ENCODE measurements at regions not wholly inside any gene's neighbourhood (a gene's known extent, or its start where the extent isn't known, plus 50 kb on each side); places are given as distances from the start of the nearest gene placed in this dataset.
A peak's percentile ranks its signal among the peaks of the same experiment; 100 is the strongest.

- CTCF ChIA-PET, result interaction anchor here (1.1 kb wide), 1 partner anchor 383 kb away, joined by 4 read pairs; no protein-coding TSS in a partner anchor
- no peak for ATAC-seq
Observed at GRCh38 chr16:50422926-50423325, 54.1 kb upstream of the BRD7 start.

GRCh38 chr16:50419116-50419515 is 50.3 kb upstream of the BRD7 start:
- H3K27me3 Mint-ChIP-seq (ENCODE audit: low read depth), result peaks cover 14% of the 10 kb centered on the region
- peaks cover 39% of the 10 kb centered on the region for H3K36me3 Mint-ChIP-seq
- no peak overlapping the region for H3K27ac Mint-ChIP-seq
- ATAC-seq, result no peak
- H3K9me3 Mint-ChIP-seq, result peaks cover 68% of the 10 kb centered on the region
- TF ChIP-seq JAZF1 (CRISPR knock-in tag; IDR thresholded peaks at IDR 0.05) (no peak), NR3C1 (CRISPR knock-in tag; conservative IDR thresholded peaks at IDR 0.05; ENCODE audit: low read depth) (no peak), ZNF416 (CRISPR knock-in tag; IDR thresholded peaks at IDR 0.05) (no peak), ZNF317 (CRISPR knock-in tag; IDR thresholded peaks at IDR 0.05; ENCODE audit: borderline replicate concordance, low read depth) (peak; percentile 90)
- no peak for DNase-seq (ENCODE audit: low spot score)
- H3K4me3 Mint-ChIP-seq, result no peak overlapping the region
- CTCF ChIA-PET, result no interaction called here
- H3K4me1 Mint-ChIP-seq, result no peaks in the 10 kb centered on the region
- POLR2A ChIA-PET, result no interaction called here

More at GRCh38 chr16:50422926-50423325, 54.1 kb upstream of the BRD7 start:
- Mint-ChIP-seq H3K9me3 (peaks cover 48% of the 10 kb centered on the region), H3K4me3 (no peak overlapping the region), H3K27ac (no peak overlapping the region), H3K4me1 (no peaks in the 10 kb centered on the region), H3K36me3 (peaks cover 24% of the 10 kb centered on the region), H3K27me3 (ENCODE audit: low read depth) (peaks cover 6% of the 10 kb centered on the region)
- no peak for TF ChIP-seq ARID4B (CRISPR knock-in tag; IDR thresholded peaks at IDR 0.05; ENCODE audit: borderline replicate concordance)
- no peak for TF ChIP-seq ZNF423 (CRISPR knock-in tag; IDR thresholded peaks at IDR 0.05)
- no peak for TF ChIP-seq TEAD4 (CRISPR knock-in tag; IDR thresholded peaks at IDR 0.05)
- DNase-seq (ENCODE audit: low spot score), result no peak
- POLR2A ChIA-PET, result no interaction called here

All from WTC11 (cell line).